ENCODE measurements at regions not wholly inside any gene's neighbourhood (a gene's known extent, or its start where the extent isn't known, plus 50 kb on each side); places are given as distances from the start of the nearest gene placed in this dataset.

- Histone ChIP-seq H2AFZ (ENCODE audit: low read length) (no peak overlapping the region), H3K4me3 (replicated peaks in 1 of 4; ENCODE audit: control extremely low read depth in 1 of 4, insufficient read depth in 1 of 4, low read depth in 3 of 4, low read length in 4 of 4) (no peak overlapping the region), H3K4me1 (ENCODE audit: control insufficient read depth, extremely low read depth, insufficient read depth, low read length) (no peaks in the 10 kb centered on the region), H3K4me2 (ENCODE audit: extremely low read depth, insufficient read depth, low read length) (no peak overlapping the region), H3K9me3 (ENCODE audit: control insufficient read depth, insufficient read depth, low read depth, low read length) (no peaks in the 10 kb centered on the region), H3K9ac (ENCODE audit: insufficient read depth, low read length) (no peak overlapping the region), H4K20me1 (ENCODE audit: control insufficient read depth, extremely low read depth, insufficient read depth, low read length) (no peaks in the 10 kb centered on the region), H3K79me2 (ENCODE audit: control insufficient read depth, insufficient read depth, low read length) (no peaks in the 10 kb centered on the region), H3K36me3 (ENCODE audit: control insufficient read depth, insufficient read depth, low read length) (no peaks in the 10 kb centered on the region), H3K27ac (ENCODE audit: insufficient read depth, low read length) (no peak overlapping the region), H3K27me3 (ENCODE audit: control insufficient read depth, insufficient read depth, low read length) (no peaks in the 10 kb centered on the region)
- TF ChIP-seq CTCF (conservative IDR thresholded peaks at IDR 0.05 in 1 of 2, IDR thresholded peaks at IDR 0.05 in 1 of 2; ENCODE audit: low read depth in 1 of 2, low read length in 2 of 2) (no peak), EZH2 (IDR thresholded peaks at IDR 0.05; ENCODE audit: low read length, missing control alignments) (no peak)
- DNase-seq (ENCODE audit: low read depth in 2 of 2): no peak
Observed at GRCh38 chr2:76406134-76406855, 695.6 kb upstream of the GCFC2 start.

- Histone ChIP-seq H3K4me3 (replicated peaks in 1 of 4; ENCODE audit: control extremely low read depth in 1 of 4, insufficient read depth in 1 of 4, low read depth in 3 of 4, low read length in 4 of 4) (no peak overlapping the region), H4K20me1 (ENCODE audit: control insufficient read depth, extremely low read depth, insufficient read depth, low read length) (no peaks in the 10 kb centered on the region), H3K27me3 (ENCODE audit: control insufficient read depth, insufficient read depth, low read length) (no peaks in the 10 kb centered on the region), H3K36me3 (ENCODE audit: control insufficient read depth, insufficient read depth, low read length) (no peaks in the 10 kb centered on the region), H3K4me2 (ENCODE audit: extremely low read depth, insufficient read depth, low read length) (no peak overlapping the region), H3K79me2 (ENCODE audit: control insufficient read depth, insufficient read depth, low read length) (no peaks in the 10 kb centered on the region), H3K9ac (ENCODE audit: insufficient read depth, low read length) (no peak overlapping the region), H3K27ac (ENCODE audit: insufficient read depth, low read length) (no peak overlapping the region), H3K4me1 (ENCODE audit: control insufficient read depth, extremely low read depth, insufficient read depth, low read length) (no peaks in the 10 kb centered on the region), H3K9me3 (ENCODE audit: control insufficient read depth, insufficient read depth, low read depth, low read length) (no peaks in the 10 kb centered on the region), H2AFZ (ENCODE audit: low read length) (no peak overlapping the region)
- no peak for DNase-seq (ENCODE audit: low read depth in 2 of 2)
- TF ChIP-seq EZH2 (IDR thresholded peaks at IDR 0.05; ENCODE audit: low read length, missing control alignments): no peak
- no peak for TF ChIP-seq CTCF (conservative IDR thresholded peaks at IDR 0.05 in 1 of 2, IDR thresholded peaks at IDR 0.05 in 1 of 2; ENCODE audit: low read depth in 1 of 2, low read length in 2 of 2)
Observed at GRCh38 chr2:76393356-76393755, 682.6 kb upstream of the GCFC2 start.

GRCh38 chr2:76391678-76392077 lies 681.0 kb upstream of the GCFC2 start:
- Histone ChIP-seq H3K27me3 (ENCODE audit: control insufficient read depth, insufficient read depth, low read length) (no peaks in the 10 kb centered on the region), H3K4me3 (replicated peaks in 1 of 4; ENCODE audit: control extremely low read depth in 1 of 4, insufficient read depth in 1 of 4, low read depth in 3 of 4, low read length in 4 of 4) (no peak overlapping the region), H3K4me2 (ENCODE audit: extremely low read depth, insufficient read depth, low read length) (no peak overlapping the region), H3K36me3 (ENCODE audit: control insufficient read depth, insufficient read depth, low read length) (no peaks in the 10 kb centered on the region), H2AFZ (ENCODE audit: low read length) (no peak overlapping the region), H3K79me2 (ENCODE audit: control insufficient read depth, insufficient read depth, low read length) (no peaks in the 10 kb centered on the region), H3K27ac (ENCODE audit: insufficient read depth, low read length) (no peak overlapping the region), H3K9me3 (ENCODE audit: control insufficient read depth, insufficient read depth, low read depth, low read length) (no peaks in the 10 kb centered on the region), H4K20me1 (ENCODE audit: control insufficient read depth, extremely low read depth, insufficient read depth, low read length) (no peaks in the 10 kb centered on the region), H3K9ac (ENCODE audit: insufficient read depth, low read length) (no peak overlapping the region), H3K4me1 (ENCODE audit: control insufficient read depth, extremely low read depth, insufficient read depth, low read length) (no peaks in the 10 kb centered on the region)
- TF ChIP-seq CTCF (conservative IDR thresholded peaks at IDR 0.05 in 1 of 2, IDR thresholded peaks at IDR 0.05 in 1 of 2; ENCODE audit: low read depth in 1 of 2, low read length in 2 of 2): no peak
- TF ChIP-seq EZH2 (IDR thresholded peaks at IDR 0.05; ENCODE audit: low read length, missing control alignments): no peak
- DNase-seq (ENCODE audit: low read depth in 2 of 2): no peak
